ENCODE measurements at regions not wholly inside any gene's neighbourhood (a gene's known extent, or its start where the extent isn't known, plus 50 kb on each side); places are given as distances from the start of the nearest gene placed in this dataset.
"Not testable (repeated sequence)": the region's sequence is repeated elsewhere in the genome, so short reads cannot be mapped to it uniquely, and the experiment has no call there.

DNA sequence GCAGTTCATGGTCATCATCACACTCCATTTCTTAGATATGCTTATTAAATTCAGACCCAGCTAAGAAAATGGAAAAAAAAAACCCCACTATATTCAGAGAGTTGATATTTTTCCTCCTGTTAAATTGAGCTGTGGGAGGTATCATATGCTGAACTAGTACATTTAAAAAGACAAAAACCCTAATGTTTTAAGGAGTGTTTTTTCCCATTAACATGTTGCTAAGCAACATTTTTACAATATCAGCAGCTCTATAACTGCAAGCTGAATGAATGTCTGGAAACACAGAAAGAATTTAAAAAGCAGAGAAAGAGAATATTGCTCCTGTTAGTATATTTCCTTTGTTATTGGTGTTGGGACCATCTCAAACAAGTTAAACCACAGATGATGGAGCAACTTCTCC is 265.8 kb upstream of the GRIA1 start:
- DNase-seq (ENCODE audit: low read depth in 2 of 2): no peak

GRCh38 chr5:153233933-153234332 is 256.5 kb upstream of the GRIA1 start:
- DNase-seq (ENCODE audit: low read depth in 2 of 2): no peak

- DNase-seq (ENCODE audit: low read depth in 2 of 2): no peak
These were observed 254.2 kb upstream of the GRIA1 start for GRCh38 chr5:153236319-153236718.

DNA sequence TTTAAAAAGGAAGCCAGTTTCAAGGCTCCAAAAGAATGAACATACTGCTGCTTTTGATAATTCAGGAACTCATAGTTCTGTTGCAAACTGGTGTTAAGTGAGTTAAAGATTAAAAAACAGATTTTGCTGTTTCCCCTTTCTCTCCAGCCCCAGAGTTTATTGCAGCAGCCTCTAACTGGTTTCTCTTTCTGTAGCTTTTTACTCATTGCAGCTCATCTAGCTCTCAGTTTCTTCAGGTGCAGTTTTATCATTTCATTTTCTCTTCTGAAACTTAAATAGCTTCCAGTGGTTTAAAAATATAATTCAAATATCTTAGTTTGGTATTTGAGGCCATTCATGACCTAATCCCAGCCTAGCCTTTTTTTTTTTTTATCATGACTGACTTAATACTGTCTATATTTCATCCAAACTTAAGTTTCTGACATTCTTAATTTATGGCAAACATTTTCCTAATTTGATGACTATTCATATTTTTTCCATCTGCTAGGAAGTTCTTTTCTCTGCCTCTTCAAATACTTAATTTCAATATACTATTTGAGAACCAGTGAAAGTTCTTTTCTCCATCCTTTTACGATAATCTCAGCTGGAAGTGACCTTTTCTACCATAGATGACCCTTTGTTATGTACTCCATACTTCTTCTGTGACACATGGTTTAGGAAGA is 252.7 kb upstream of the GRIA1 start:
- no peak for DNase-seq (ENCODE audit: low read depth in 2 of 2)

GRCh38 chr5:153257381-153257780 is 233.1 kb upstream of the GRIA1 start:
- no peak for DNase-seq (ENCODE audit: low read depth in 2 of 2)

GRCh38 chr5:153258469-153258868 is 232.0 kb upstream of the GRIA1 start:
- no peak for DNase-seq (ENCODE audit: low read depth in 2 of 2)

DNA sequence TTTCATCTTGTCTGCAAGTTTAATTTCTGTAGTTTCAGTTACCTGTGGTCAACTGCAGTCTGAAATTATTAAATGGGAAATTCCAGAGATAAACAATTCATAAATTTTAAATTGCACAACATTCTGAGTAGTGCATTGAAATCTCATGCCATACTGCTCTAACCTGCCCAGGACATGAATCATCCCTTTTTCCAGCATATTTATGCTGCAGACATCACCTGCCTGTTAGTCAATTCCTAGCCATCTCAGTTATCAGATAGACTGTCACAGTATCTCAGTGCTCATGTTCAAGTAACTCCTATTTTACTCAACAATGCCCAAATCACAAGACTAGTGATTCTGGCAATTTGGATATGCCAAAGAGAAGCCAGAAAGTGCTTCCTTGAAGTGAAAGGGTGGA is 223.0 kb upstream of the GRIA1 start:
- DNase-seq (ENCODE audit: low read depth in 2 of 2): no peak

DNA sequence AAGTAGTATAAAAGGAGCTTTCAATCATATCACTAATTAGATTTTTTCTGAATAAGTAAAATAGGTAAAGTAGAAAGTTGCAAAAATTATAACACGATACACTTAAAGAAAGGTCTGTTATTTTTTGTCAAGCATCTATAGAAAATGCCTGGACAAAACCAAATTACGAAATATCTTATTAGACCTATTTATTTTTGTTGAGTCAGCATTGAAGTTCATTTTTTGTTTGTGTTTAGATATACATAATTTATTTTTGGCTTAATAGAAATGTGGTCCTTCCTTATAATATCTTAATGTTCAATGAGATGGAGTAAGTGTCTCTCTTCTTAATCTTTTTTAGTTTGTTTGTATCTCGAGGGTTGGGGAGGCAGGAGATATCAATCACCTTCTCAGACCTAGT is 214.8 kb upstream of the GRIA1 start:
- no peak for DNase-seq (ENCODE audit: low read depth in 2 of 2)

GRCh38 chr5:153276151-153276550 is 214.3 kb upstream of the GRIA1 start:
- DNase-seq (ENCODE audit: low read depth in 2 of 2): peak in 1 of 2 experiments; percentile 5

- not testable (repeated sequence) for DNase-seq (ENCODE audit: low read depth in 2 of 2)
These were observed 194.1 kb upstream of the GRIA1 start for GRCh38 chr5:153296251-153296844.

DNA sequence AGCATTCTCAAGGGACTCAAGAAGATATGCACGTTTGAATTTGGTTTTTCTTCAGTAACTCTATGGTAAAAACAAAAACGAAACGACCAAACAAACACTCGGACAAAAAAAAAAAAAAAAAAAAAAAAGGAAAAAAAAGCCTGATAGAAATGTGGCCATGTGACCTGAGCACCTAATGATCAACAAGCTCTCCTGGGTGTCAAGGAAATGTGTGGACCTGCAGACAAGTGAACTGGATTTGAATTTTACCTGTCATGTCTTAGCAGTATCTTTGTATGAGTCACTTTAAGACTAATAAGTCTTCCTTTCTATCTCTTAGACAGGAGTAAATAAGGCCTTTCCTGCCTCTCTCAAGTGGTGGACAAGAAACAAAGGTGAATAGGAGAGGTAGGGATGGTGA is 190.6 kb upstream of the GRIA1 start:
- no peak for DNase-seq (ENCODE audit: low read depth in 2 of 2)

DNA sequence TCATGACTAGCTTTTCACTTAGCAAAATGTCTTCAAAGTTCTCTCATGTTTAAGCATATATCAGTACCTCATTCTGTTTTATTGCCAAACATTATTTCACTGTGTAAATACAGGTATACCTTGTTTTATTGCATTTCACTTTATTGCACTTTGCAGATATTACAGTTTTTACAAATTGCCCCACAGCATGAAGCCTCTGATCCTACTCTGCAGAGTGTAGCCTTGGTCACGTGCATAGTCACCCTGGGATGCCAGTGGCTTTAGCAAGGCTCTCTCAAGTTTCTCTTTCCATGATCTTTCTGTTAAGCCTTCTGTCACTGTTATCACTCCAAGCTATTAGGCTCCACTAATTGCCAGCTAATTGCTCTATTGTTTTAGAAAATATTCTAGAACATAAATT is 182.2 kb upstream of the GRIA1 start:
- no peak for DNase-seq (ENCODE audit: low read depth in 2 of 2)

- DNase-seq (ENCODE audit: low read depth in 2 of 2): no peak
These were observed 171.9 kb upstream of the GRIA1 start for GRCh38 chr5:153318556-153318955.

DNA sequence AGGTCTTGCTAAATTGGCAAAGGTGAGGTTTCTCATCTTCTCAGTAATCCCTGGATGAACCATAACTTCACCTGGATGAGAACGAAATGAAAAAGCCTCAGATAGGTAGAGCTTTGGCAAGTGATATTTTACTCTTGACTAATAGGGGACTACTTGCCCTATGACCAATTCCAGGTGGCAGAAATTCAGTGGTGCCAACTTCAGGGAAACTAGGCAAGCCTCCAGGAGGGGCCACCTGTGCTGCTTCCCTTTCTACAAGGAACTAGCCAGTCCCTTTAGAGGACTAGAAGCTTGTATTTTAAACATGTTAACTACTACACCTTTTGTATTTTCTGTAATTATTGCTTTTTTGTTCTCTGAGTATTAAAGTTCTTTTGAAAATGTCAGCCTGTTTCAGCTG is 169.0 kb upstream of the GRIA1 start:
- DNase-seq (ENCODE audit: low read depth in 2 of 2): no peak

DNA sequence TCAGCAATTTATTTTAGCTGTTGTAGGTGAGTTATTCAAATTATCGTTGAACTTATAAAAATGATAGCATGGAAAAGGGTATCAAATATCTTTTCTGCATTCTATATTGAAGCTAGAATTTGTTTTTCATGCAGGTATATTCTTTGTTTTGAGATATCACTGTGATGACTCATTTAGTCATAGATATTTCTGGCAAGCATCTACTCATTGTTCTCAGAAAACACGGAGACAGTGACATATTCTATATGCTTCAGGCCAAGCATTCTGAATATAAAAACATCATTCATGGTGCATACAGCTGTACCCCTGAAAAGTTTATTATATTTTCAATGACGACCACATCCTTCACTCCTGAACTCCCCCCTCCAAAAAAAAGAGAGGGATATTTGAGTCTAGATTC is 150.3 kb upstream of the GRIA1 start:
- DNase-seq (ENCODE audit: low read depth in 2 of 2): no peak

DNA sequence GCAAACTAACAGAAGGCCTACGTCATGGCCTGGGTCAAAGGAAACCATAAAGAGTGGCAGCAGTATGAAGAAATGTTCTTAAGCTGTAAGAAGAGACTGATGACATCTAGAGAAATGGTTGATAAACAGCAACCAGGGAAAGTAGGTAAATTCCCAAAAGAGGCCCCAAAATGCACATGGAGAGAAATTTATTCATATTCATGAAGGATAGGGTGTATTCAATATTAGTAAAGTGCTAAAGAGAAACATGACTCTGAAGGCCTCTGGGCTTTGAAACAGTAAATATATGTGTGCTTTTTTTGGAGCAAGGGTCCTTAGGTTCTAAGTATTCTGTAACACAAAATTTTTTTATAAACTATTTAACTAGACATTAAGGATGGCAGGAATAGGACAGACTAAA is 149.7 kb upstream of the GRIA1 start:
- no peak for DNase-seq (ENCODE audit: low read depth in 2 of 2)

DNA sequence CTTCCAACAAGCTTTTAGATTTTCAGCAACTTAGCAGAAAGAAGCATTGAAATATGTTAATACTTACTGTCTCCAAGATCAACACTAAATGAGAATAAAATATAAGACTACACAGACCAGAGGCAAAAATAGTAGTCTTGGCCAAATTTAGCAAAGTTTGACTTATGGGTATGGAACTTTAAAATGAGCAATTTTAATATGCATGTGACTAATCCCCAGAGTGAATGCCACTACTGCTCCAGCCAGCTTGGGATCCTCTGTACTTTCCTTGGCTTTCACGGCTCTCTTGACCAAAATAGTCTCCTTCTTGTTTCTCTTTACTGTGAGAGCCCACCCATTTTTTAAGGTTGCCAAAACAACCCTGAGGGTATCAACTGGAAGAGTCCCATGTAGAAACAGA is 148.0 kb upstream of the GRIA1 start:
- DNase-seq (ENCODE audit: low read depth in 2 of 2): no peak

GRCh38 chr5:153347611-153348010 is 142.9 kb upstream of the GRIA1 start:
- DNase-seq (ENCODE audit: low read depth in 2 of 2): no peak

DNA sequence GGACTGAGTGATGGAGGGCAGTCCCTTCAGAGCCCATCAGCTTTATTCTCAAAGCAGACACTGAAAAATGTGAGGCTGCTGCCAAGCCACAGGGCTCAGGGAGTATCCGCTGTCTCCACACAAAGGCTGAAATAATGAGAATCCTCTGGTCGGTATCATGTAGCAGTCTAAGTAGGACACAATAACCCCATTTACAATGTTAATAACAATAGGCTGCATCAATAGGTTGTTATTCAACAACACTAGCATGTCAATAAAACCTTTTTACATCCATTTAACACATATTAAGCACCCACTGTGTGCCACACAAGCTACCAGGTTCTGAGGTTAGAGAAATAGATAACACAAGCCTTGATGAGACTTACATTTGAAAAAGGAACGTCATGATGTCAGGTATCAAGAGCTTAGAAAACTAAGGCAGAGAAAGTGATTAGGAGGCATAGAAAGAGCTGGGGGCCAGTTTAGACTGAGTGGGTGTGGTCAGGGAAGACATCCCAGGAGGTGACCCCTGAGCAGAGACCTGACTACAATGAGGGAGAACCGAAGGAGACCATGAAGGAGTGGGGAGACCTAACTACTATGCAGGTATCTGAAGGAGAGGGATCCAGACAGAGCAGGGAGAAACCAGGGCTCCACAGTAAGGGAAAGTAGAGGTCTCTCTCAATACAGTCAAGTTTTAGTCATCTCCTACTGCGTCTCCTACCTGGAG is 140.1 kb upstream of the GRIA1 start:
- DNase-seq (ENCODE audit: low read depth in 2 of 2): no peak

DNA sequence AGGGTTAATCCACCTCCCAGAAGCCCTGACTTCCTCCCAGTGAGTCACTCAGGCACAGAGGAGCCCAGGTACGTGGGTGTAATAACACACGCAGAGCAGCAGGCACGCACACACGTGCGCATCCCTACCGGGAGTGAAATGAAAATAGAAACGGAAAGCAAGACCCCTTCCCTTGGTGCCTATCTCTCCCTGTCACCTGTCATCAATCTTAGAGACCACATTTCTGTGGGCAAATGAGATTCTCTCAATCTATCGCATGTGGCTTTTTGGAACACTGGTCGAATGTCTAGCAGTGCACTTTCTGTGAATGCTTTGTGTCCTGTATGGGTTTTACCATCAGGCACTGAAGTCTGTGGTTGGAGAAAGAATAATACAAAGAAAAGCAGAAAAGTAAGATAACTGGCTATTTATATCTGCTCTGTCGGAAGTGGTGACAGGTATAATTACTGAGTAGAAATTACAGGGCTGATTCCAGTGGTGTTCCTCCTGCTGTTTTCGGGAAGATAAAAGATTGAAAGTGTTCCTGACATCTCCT is 137.7 kb upstream of the GRIA1 start:
- DNase-seq (ENCODE audit: low read depth in 2 of 2): no peak

DNA sequence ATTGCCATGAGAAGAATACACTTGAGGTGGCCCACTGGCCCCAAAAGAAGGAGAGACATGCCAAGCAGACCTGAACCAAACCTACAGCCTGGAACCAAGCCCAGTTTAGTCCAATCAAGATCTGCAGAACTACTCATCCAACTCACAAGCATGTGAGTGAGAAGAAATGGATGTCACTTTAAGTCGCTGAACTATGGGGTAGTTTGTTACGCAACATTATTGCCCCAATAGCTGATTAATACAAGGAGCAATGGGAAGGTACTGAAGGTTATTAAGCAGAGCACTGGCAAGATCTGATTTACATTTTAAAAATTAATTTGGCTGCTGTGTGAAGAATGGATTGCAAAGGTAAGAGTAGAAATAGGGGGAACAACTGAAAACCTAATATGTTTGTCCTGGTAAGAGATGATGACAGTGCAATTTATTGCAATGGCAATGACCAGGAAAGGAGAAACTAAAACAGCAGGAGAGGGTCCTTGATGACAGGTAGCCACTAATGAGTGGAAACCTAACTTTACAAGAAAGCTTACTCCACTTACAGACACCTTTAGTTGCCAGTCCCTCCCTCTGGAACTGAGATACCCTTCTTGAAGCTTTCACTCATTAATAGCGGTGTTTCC is 132.9 kb upstream of the GRIA1 start:
- no peak for DNase-seq (ENCODE audit: low read depth in 2 of 2)

DNA sequence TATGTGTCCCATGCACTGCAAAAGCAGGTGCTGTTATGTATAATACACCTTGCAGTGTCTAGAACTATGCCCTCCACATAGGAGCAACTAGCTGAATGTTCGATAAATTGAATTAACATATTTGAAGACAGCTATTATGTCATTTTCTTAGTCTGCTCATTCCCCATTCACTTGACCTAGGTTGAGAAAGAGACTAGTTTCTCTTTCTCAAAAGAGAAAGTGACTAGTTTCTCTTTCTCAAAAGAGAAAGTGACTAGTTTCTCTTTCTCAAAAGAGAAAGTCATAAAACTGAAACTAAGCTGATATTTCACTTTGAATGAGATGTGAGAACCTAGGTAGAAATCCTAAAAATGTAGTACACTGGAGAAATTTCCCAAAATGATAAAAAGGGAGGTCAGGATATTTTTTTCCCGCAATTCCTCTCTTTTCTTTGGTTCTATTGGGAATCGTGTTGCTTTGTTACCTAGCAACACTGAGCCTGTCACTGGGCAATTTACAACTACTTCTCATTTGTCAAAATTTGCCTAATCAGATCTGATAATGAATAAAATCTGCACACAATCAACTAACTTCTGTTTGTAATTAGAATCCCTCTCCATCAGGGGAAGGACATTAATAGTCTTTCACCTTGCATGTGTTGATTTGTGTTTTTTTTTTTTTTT is 132.0 kb upstream of the GRIA1 start:
- no peak for DNase-seq (ENCODE audit: low read depth in 2 of 2)

Data from fibroblast of skin of left biceps (primary cell).